ENCODE measurements at regions not wholly inside any gene's neighbourhood (a gene's known extent, or its start where the extent isn't known, plus 50 kb on each side); places are given as distances from the start of the nearest gene placed in this dataset.
"Not testable (repeated sequence)": the region's sequence is repeated elsewhere in the genome, so short reads cannot be mapped to it uniquely, and the experiment has no call there.

DNA sequence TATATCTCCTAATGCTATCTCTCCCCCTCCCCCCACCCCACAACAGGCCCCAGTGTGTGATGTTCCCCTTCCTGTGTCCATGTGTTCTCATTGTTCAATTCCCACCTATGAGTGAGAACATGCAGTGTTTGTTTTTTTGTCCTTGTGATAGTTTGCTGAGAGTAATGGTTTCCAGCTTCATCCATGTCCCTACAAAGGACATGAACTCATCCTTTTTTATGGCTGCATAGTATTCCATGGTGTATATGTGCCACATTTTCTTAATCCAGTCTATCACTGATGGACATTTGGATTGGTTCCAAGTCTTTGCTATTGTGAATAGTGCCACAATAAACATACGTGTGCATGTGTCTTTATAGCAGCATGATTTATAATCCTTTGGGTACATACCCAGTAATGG lies 181.6 kb upstream of the XIST start:
- TF ChIP-seq, protein P1, sequence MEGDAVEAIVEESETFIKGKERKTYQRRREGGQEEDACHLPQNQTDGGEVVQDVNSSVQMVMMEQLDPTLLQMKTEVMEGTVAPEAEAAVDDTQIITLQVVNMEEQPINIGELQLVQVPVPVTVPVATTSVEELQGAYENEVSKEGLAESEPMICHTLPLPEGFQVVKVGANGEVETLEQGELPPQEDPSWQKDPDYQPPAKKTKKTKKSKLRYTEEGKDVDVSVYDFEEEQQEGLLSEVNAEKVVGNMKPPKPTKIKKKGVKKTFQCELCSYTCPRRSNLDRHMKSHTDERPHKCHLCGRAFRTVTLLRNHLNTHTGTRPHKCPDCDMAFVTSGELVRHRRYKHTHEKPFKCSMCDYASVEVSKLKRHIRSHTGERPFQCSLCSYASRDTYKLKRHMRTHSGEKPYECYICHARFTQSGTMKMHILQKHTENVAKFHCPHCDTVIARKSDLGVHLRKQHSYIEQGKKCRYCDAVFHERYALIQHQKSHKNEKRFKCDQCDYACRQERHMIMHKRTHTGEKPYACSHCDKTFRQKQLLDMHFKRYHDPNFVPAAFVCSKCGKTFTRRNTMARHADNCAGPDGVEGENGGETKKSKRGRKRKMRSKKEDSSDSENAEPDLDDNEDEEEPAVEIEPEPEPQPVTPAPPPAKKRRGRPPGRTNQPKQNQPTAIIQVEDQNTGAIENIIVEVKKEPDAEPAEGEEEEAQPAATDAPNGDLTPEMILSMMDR (IDR thresholded peaks at IDR 0.05; ENCODE audit: insufficient read depth, low read length) = not testable (repeated sequence)
- TF ChIP-seq SPI1 (IDR thresholded peaks at IDR 0.05; ENCODE audit: borderline replicate concordance, low read depth); GABPA (IDR thresholded peaks at IDR 0.05; ENCODE audit: low read depth): not testable (repeated sequence)
- TF ChIP-seq, protein P2, sequence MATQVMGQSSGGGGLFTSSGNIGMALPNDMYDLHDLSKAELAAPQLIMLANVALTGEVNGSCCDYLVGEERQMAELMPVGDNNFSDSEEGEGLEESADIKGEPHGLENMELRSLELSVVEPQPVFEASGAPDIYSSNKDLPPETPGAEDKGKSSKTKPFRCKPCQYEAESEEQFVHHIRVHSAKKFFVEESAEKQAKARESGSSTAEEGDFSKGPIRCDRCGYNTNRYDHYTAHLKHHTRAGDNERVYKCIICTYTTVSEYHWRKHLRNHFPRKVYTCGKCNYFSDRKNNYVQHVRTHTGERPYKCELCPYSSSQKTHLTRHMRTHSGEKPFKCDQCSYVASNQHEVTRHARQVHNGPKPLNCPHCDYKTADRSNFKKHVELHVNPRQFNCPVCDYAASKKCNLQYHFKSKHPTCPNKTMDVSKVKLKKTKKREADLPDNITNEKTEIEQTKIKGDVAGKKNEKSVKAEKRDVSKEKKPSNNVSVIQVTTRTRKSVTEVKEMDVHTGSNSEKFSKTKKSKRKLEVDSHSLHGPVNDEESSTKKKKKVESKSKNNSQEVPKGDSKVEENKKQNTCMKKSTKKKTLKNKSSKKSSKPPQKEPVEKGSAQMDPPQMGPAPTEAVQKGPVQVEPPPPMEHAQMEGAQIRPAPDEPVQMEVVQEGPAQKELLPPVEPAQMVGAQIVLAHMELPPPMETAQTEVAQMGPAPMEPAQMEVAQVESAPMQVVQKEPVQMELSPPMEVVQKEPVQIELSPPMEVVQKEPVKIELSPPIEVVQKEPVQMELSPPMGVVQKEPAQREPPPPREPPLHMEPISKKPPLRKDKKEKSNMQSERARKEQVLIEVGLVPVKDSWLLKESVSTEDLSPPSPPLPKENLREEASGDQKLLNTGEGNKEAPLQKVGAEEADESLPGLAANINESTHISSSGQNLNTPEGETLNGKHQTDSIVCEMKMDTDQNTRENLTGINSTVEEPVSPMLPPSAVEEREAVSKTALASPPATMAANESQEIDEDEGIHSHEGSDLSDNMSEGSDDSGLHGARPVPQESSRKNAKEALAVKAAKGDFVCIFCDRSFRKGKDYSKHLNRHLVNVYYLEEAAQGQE (IDR thresholded peaks at IDR 0.05; ENCODE audit: insufficient replicate concordance, low read depth) = not testable (repeated sequence)
